Astrocyte (in vitro differentiated cells and primary cell): ENCODE measurements at regions not wholly inside any gene's neighbourhood (a gene's known extent, or its start where the extent isn't known, plus 50 kb on each side); places are given as distances from the start of the nearest gene placed in this dataset.
"Not testable (repeated sequence)": the region's sequence is repeated elsewhere in the genome, so short reads cannot be mapped to it uniquely, and the experiment has no call there.

Experiments
- DNase-seq: peaks from one replicate; pipeline ENCODE4 v3.0.0-alpha.2; 2010; ENCODE audit warnings: low read depth
- FAIRE-seq: peaks from 2 replicates; lab custom pipeline; 2011; peaks lifted over from hg19 to GRCh38; lab: Jason Lieb, UNC
- H2AFZ ChIP-seq: 2 replicates; pipeline ENCODE4 v1.6.0; 2012; ENCODE audit warnings: low read depth, low read length, inconsistent platforms
- H3K27ac ChIP-seq: 2 replicates; pipeline ENCODE4 v1.5.1; 2011; ENCODE audit warnings: low read depth, low read length, inconsistent platforms
- H3K27me3 ChIP-seq: 2 replicates; pipeline ENCODE4 v1.6.0; 2011; ENCODE audit warnings: low read length, inconsistent platforms; ENCODE audit not compliant: insufficient read depth
- H3K36me3 ChIP-seq: 2 replicates; pipeline ENCODE4 v1.5.1; 2011; ENCODE audit warnings: low read length, inconsistent platforms; ENCODE audit not compliant: insufficient read depth
- H3K4me1 ChIP-seq: 2 replicates; pipeline ENCODE4 v1.5.1; 2011; ENCODE audit warnings: low read length, inconsistent platforms; ENCODE audit not compliant: insufficient read depth
- H3K4me2 ChIP-seq: 2 replicates; pipeline ENCODE4 v1.6.0; 2012; ENCODE audit warnings: low read length, inconsistent platforms
- H3K4me3 ChIP-seq: 2 replicates; pipeline ENCODE4 v1.5.1; 2011; ENCODE audit warnings: low read depth, mild to moderate bottlenecking, low read length, inconsistent platforms; ENCODE audit not compliant: insufficient read depth
- H3K79me2 ChIP-seq: 2 replicates; pipeline ENCODE4 v1.6.0; 2012; ENCODE audit warnings: mild to moderate bottlenecking, low read length, inconsistent platforms; ENCODE audit not compliant: insufficient read depth
- H3K9ac ChIP-seq: 2 replicates; pipeline ENCODE4 v1.6.0; 2012; ENCODE audit warnings: mild to moderate bottlenecking, low read length, inconsistent platforms
- H3K9me3 ChIP-seq: 2 replicates; pipeline ENCODE4 v1.5.1; 2012; ENCODE audit warnings: low read depth, mild to moderate bottlenecking, low read length, inconsistent platforms; ENCODE audit not compliant: insufficient read depth
- H4K20me1 ChIP-seq: 2 replicates; pipeline ENCODE4 v1.6.0; 2012; ENCODE audit warnings: low read length, inconsistent platforms; ENCODE audit not compliant: insufficient read depth
- H3K27ac Mint-ChIP-seq: one replicate; pipeline ENCODE4 v1.8.0; 2021; ENCODE audit warnings: mild to moderate bottlenecking, mixed read lengths; ENCODE audit not compliant: unreplicated experiment
- H3K27me3 Mint-ChIP-seq: one replicate; pipeline ENCODE4 v1.8.0; 2021; ENCODE audit warnings: low read depth, mixed read lengths; ENCODE audit not compliant: unreplicated experiment
- H3K36me3 Mint-ChIP-seq: one replicate; pipeline ENCODE4 v1.8.0; 2021; ENCODE audit warnings: low read depth, mixed read lengths; ENCODE audit not compliant: unreplicated experiment
- H3K4me1 Mint-ChIP-seq: one replicate; pipeline ENCODE4 v1.8.0; 2021; ENCODE audit warnings: low read depth, mixed read lengths; ENCODE audit not compliant: unreplicated experiment
- H3K4me3 Mint-ChIP-seq: one replicate; pipeline ENCODE4 v1.8.0; 2021; ENCODE audit warnings: mild to moderate bottlenecking, moderate library complexity, mixed read lengths; ENCODE audit not compliant: unreplicated experiment
- H3K9me3 Mint-ChIP-seq: one replicate; pipeline ENCODE4 v1.8.0; 2021; ENCODE audit warnings: mild to moderate bottlenecking, mixed read lengths; ENCODE audit not compliant: unreplicated experiment
- CTCF ChIP-seq: IDR thresholded peaks from 2 replicates; pipeline ENCODE4 v1.5.1; 2011; ENCODE audit warnings: low read depth, mild to moderate bottlenecking, inconsistent platforms, low read length, moderate library complexity; ENCODE audit not compliant: insufficient read depth
- EZH2 ChIP-seq: IDR thresholded peaks from 2 replicates; pipeline ENCODE4 v1.6.1; 2012; ENCODE audit warnings: mild to moderate bottlenecking, low read length, inconsistent platforms; ENCODE audit not compliant: insufficient read depth

GRCh38 chr15:22719980-22720379 lies 66.5 kb upstream of the NIPA1 start:
- not testable (repeated sequence) for H3K9me3 ChIP-seq, H3K36me3 Mint-ChIP-seq, H3K9ac ChIP-seq, H3K27ac Mint-ChIP-seq, H3K4me2 ChIP-seq, H4K20me1 ChIP-seq, H3K4me1 ChIP-seq, H3K79me2 ChIP-seq, FAIRE-seq, H3K27me3 ChIP-seq, DNase-seq, H3K9me3 Mint-ChIP-seq, H3K36me3 ChIP-seq, H3K4me3 ChIP-seq, H3K4me1 Mint-ChIP-seq, H2AFZ ChIP-seq, H3K4me3 Mint-ChIP-seq, H3K27ac ChIP-seq
- TF ChIP-seq CTCF, result peak; percentile 6
- H3K27me3 Mint-ChIP-seq, result peaks cover 10% of the 10 kb centered on the region

GRCh38 chr15:22726104-22726503 lies 60.3 kb upstream of the NIPA1 start:
- not testable (repeated sequence) for H3K27me3 ChIP-seq, H3K4me1 ChIP-seq, FAIRE-seq, H3K79me2 ChIP-seq, H3K27me3 Mint-ChIP-seq, H4K20me1 ChIP-seq, H3K36me3 Mint-ChIP-seq, H3K4me3 ChIP-seq, H3K4me3 Mint-ChIP-seq, H3K9me3 ChIP-seq, DNase-seq, H3K27ac Mint-ChIP-seq, H3K4me1 Mint-ChIP-seq, H3K4me2 ChIP-seq, H3K9ac ChIP-seq, H2AFZ ChIP-seq, H3K9me3 Mint-ChIP-seq, H3K27ac ChIP-seq, H3K36me3 ChIP-seq

GRCh38 chr15:22735067-22735466 lies 51.4 kb upstream of the NIPA1 start:
- not testable (repeated sequence) for H3K36me3 ChIP-seq, H3K27ac Mint-ChIP-seq, H3K4me1 ChIP-seq, FAIRE-seq, H3K4me3 Mint-ChIP-seq, H3K9me3 ChIP-seq, H3K4me2 ChIP-seq, DNase-seq, H3K9me3 Mint-ChIP-seq, H3K27me3 Mint-ChIP-seq, H4K20me1 ChIP-seq, H3K4me1 Mint-ChIP-seq, H3K4me3 ChIP-seq, H3K36me3 Mint-ChIP-seq, H3K79me2 ChIP-seq, H3K9ac ChIP-seq, H3K27me3 ChIP-seq, H3K27ac ChIP-seq, H2AFZ ChIP-seq

- Mint-ChIP-seq H3K27ac (no peak overlapping the region), H3K27me3 (no peaks in the 10 kb centered on the region), H3K4me1 (peaks cover 7% of the 10 kb centered on the region), H3K9me3 (no peaks in the 10 kb centered on the region), H3K4me3 (no peak overlapping the region), H3K36me3 (no peaks in the 10 kb centered on the region)
- no peak overlapping the region for H3K27ac ChIP-seq
- no peak overlapping the region for H3K4me3 ChIP-seq
- DNase-seq (peak; percentile 63), FAIRE-seq (no peak)
- no peaks in the 10 kb centered on the region for H3K36me3 ChIP-seq
- no peaks in the 10 kb centered on the region for H4K20me1 ChIP-seq
- H3K4me1 ChIP-seq, result no peaks in the 10 kb centered on the region
- H2AFZ ChIP-seq, result no peak overlapping the region
- no peaks in the 10 kb centered on the region for H3K27me3 ChIP-seq
- peak overlapping the region; percentile 26 for H3K4me2 ChIP-seq
- TF ChIP-seq EZH2, result no peak
- no peaks in the 10 kb centered on the region for H3K79me2 ChIP-seq
- H3K9ac ChIP-seq, result no peak overlapping the region
- H3K9me3 ChIP-seq, result no peaks in the 10 kb centered on the region
Measured at GRCh38 chr15:22735781-22736180, 50.7 kb upstream of the NIPA1 start.

GRCh38 chr15:22736200-22736599 lies 50.2 kb upstream of the NIPA1 start:
- not testable (repeated sequence) for H3K36me3 Mint-ChIP-seq, H3K9me3 ChIP-seq, H3K27me3 Mint-ChIP-seq, H3K27ac Mint-ChIP-seq, H3K27ac ChIP-seq, H3K79me2 ChIP-seq, H2AFZ ChIP-seq, H3K4me1 ChIP-seq, H3K27me3 ChIP-seq, FAIRE-seq, H4K20me1 ChIP-seq, H3K4me1 Mint-ChIP-seq, DNase-seq, H3K9ac ChIP-seq, H3K9me3 Mint-ChIP-seq, H3K4me3 ChIP-seq, H3K36me3 ChIP-seq, H3K4me3 Mint-ChIP-seq, H3K4me2 ChIP-seq
